ENCODE measurements at regions not wholly inside any gene's neighbourhood (a gene's known extent, or its start where the extent isn't known, plus 50 kb on each side); places are given as distances from the start of the nearest gene placed in this dataset.

DNA sequence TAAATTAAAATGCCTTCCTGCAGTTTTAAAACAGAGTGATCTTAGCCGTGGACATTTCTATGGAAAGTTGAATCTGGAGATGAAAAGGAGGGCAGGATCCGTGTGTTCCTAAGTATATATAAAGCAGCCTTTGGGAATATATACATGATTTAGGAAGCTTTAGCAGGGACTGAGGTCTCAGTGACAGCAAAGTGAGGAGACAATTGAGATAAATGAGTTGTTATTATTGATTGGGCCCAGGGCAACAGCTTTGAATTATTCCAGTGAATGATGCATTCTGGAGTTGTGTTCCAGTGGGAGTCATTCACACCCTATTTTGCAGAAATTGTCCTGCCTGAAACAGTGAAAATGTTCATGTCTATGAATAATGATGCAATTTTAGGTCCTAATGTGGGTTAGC, 281.4 kb downstream of the BCHE start (continued):
- TF ChIP-seq, protein P1, sequence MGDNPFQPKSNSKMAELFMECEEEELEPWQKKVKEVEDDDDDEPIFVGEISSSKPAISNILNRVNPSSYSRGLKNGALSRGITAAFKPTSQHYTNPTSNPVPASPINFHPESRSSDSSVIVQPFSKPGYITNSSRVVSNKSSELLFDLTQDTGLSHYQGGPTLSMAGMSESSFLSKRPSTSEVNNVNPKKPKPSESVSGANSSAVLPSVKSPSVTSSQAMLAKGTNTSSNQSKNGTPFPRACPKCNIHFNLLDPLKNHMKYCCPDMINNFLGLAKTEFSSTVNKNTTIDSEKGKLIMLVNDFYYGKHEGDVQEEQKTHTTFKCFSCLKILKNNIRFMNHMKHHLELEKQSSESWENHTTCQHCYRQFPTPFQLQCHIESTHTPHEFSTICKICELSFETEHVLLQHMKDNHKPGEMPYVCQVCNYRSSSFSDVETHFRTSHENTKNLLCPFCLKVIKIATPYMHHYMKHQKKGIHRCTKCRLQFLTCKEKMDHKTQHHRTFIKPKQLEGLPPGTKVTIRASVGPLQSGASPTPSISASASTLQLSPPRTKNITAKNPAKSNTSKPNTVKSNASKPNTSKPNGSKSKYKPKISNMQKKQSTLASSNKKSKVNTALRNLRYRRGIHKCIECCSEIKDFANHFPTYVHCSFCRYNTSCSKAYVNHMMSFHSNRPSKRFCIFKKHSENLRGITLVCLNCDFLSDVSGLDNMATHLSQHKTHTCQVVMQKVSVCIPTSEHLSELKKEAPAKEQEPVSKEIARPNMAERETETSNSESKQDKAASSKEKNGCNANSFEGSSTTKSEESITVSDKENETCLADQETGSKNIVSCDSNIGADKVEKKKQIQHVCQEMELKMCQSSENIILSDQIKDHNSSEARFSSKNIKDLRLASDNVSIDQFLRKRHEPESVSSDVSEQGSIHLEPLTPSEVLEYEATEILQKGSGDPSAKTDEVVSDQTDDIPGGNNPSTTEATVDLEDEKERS (CRISPR knock-in tag; IDR thresholded peaks at IDR 0.05), result no peak
- no peak for TF ChIP-seq ZNF644 (CRISPR knock-in tag; IDR thresholded peaks at IDR 0.05; ENCODE audit: low read depth)
- TF ChIP-seq ZNF572 (CRISPR knock-in tag; IDR thresholded peaks at IDR 0.05), result no peak
- no peak for TF ChIP-seq ZFP41 (CRISPR knock-in tag; IDR thresholded peaks at IDR 0.05; ENCODE audit: borderline replicate concordance)
- TF ChIP-seq, protein P2, sequence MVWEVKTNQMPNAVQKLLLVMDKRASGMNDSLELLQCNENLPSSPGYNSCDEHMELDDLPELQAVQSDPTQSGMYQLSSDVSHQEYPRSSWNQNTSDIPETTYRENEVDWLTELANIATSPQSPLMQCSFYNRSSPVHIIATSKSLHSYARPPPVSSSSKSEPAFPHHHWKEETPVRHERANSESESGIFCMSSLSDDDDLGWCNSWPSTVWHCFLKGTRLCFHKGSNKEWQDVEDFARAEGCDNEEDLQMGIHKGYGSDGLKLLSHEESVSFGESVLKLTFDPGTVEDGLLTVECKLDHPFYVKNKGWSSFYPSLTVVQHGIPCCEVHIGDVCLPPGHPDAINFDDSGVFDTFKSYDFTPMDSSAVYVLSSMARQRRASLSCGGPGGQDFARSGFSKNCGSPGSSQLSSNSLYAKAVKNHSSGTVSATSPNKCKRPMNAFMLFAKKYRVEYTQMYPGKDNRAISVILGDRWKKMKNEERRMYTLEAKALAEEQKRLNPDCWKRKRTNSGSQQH (CRISPR knock-in tag; IDR thresholded peaks at IDR 0.05; ENCODE audit: low read depth), result no peak
- TF ChIP-seq SKI (IDR thresholded peaks at IDR 0.05; ENCODE audit: partially characterized antibody), result no peak
- TF ChIP-seq, protein P3, sequence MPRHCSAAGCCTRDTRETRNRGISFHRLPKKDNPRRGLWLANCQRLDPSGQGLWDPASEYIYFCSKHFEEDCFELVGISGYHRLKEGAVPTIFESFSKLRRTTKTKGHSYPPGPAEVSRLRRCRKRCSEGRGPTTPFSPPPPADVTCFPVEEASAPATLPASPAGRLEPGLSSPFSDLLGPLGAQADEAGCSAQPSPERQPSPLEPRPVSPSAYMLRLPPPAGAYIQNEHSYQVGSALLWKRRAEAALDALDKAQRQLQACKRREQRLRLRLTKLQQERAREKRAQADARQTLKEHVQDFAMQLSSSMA (CRISPR knock-in tag; IDR thresholded peaks at IDR 0.05), result no peak
- TF ChIP-seq KMT2B (CRISPR knock-in tag; IDR thresholded peaks at IDR 0.05), result no peak
- TF ChIP-seq CC2D1A (CRISPR knock-in tag; IDR thresholded peaks at IDR 0.05), result no peak

DNA sequence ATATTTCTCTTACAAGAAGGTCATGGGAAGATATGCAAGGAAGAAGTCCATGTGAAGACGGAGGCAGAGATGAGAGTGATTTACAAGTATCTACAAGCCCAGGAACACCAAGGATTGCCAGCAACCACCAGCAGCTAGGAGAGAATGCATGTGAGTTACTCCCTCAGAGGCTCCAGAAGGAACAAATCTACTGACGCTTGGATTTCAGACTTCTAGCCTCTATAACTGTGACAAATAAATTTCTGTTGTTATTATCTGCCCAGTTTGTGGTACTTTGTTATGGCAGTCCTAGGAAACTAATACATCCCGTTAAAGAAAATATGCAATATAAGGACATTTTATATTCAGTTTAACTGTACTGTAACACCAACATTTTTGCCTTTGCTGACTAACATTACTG, 283.9 kb downstream of the BCHE start:
- in situ Hi-C loops (cut with HindIII; ENCODE audit: extremely low pct_ligation_motif_present, low pct_unique_long_range_greater_than_20kb) (no loop called here), intact Hi-C loops (cut with micrococcal nuclease; ENCODE audit: unreplicated experiment) (no loop called here)
- no peak overlapping the region for H3K4me3 ChIP-seq (replicated peaks in 1 of 3; ENCODE audit: insufficient read depth in 1 of 3, low read depth in 2 of 3, low read length in 3 of 3)
- no peak overlapping the region for H3K4me2 ChIP-seq (ENCODE audit: low read depth, low read length)
- no peak for DNase-seq (ENCODE audit: low spot score)
- 6% methylated on average over 3 of the region's 3 CpGs for WGBS (ENCODE audit: low lambda C conversion rate)
- ChIA-PET CTCF (ENCODE audit: low intra/inter-chr PET ratio, low total read pairs) (no interaction called here), POLR2A (no interaction called here)
- no peak overlapping the region for H3K9ac ChIP-seq (ENCODE audit: insufficient read depth, low read depth, low read length)
- BruUV-seq (replicated peaks), result no TSS peak
- no peak overlapping the region for H3K27ac ChIP-seq (ENCODE audit: extremely low read length, insufficient read depth, low read length)
- no peaks in the 10 kb centered on the region for H3K9me3 ChIP-seq (ENCODE audit: low read length)
- ATAC-seq, result no peak
- H3K36me3 ChIP-seq (replicated peaks in 1 of 2; ENCODE audit: control insufficient read depth in 1 of 2, insufficient read depth in 2 of 2, low read length in 2 of 2), result no peaks in the 10 kb centered on the region
- no peak for FAIRE-seq
- no peaks in the 10 kb centered on the region for H4K20me1 ChIP-seq (ENCODE audit: insufficient read depth, low read length)
- no peak overlapping the region for H2AFZ ChIP-seq (ENCODE audit: low read length)
- H3K27me3 ChIP-seq (ENCODE audit: control insufficient read depth in 1 of 2, insufficient read depth in 2 of 2, low read length in 2 of 2), result no peaks in the 10 kb centered on the region; a peak in 1 of 5 replicates
- no peaks in the 10 kb centered on the region for H3K79me2 ChIP-seq (ENCODE audit: insufficient read depth, low read length)
- H3K4me1 ChIP-seq (ENCODE audit: insufficient read depth, low read length), result no peaks in the 10 kb centered on the region
- TF ChIP-seq ELF4 (CRISPR knock-in tag; IDR thresholded peaks at IDR 0.05; ENCODE audit: borderline replicate concordance), result no peak
- TF ChIP-seq, protein P4, sequence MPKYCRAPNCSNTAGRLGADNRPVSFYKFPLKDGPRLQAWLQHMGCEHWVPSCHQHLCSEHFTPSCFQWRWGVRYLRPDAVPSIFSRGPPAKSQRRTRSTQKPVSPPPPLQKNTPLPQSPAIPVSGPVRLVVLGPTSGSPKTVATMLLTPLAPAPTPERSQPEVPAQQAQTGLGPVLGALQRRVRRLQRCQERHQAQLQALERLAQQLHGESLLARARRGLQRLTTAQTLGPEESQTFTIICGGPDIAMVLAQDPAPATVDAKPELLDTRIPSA (CRISPR knock-in tag; IDR thresholded peaks at IDR 0.05; ENCODE audit: borderline replicate concordance), result no peak
- TF ChIP-seq FOXJ3 (CRISPR knock-in tag; IDR thresholded peaks at IDR 0.05; ENCODE audit: borderline replicate concordance), result no peak
- TF ChIP-seq MAFK (conservative IDR thresholded peaks at IDR 0.05 in 1 of 2, IDR thresholded peaks at IDR 0.05 in 1 of 2; ENCODE audit: low read length in 2 of 2), result no peak
- TF ChIP-seq U2AF1 (optimal IDR thresholded peaks at IDR 0.05; ENCODE audit: low read depth, low read length), result no peak
- no peak for TF ChIP-seq KMT2A (CRISPR knock-in tag; IDR thresholded peaks at IDR 0.05)
- no peak for TF ChIP-seq ZNF629 (CRISPR knock-in tag; conservative IDR thresholded peaks at IDR 0.05)
- no peak for TF ChIP-seq SCMH1 (CRISPR knock-in tag; IDR thresholded peaks at IDR 0.05; ENCODE audit: borderline replicate concordance)
- TF ChIP-seq ZNF10 (CRISPR knock-in tag; IDR thresholded peaks at IDR 0.05; ENCODE audit: borderline replicate concordance, low read depth), result no peak
- TF ChIP-seq ZNF552 (CRISPR knock-in tag; IDR thresholded peaks at IDR 0.05; ENCODE audit: borderline replicate concordance), result no peak
- TF ChIP-seq SIX4 (CRISPR knock-in tag; IDR thresholded peaks at IDR 0.05), result no peak
- TF ChIP-seq ZNF317 (CRISPR knock-in tag; IDR thresholded peaks at IDR 0.05), result no peak
